H1 (cell line): ENCODE measurements at regions not wholly inside any gene's neighbourhood (a gene's known extent, or its start where the extent isn't known, plus 50 kb on each side); places are given as distances from the start of the nearest gene placed in this dataset.

Source experiments
- CTCF ChIA-PET: fragments of 300-600 bp; sonication (Branson Sonifier 250); formaldehyde crosslinking; loops from one replicate; lab custom pipeline; 2021; ENCODE audit not compliant: partially characterized antibody; lab: Charles Lee
- POLR2A ChIA-PET: fragments of 300-600 bp; sonication (Branson Sonifier 250); formaldehyde crosslinking; loops from one replicate; lab custom pipeline; 2021; ENCODE audit warnings: inconsistent platforms; ENCODE audit not compliant: partially characterized antibody; lab: Charles Lee
- DNase-seq, 2 experiments: peaks; one replicate each; pipeline versions ENCODE4 v3.0.0 to v3.0.0-alpha.2; 2010 to 2022; ENCODE audit warnings: low spot score in 2 of 2, low read depth in 1 of 2, mixed read lengths in 1 of 2
- FAIRE-seq: peaks from 2 replicates; lab custom pipeline; 2011; peaks lifted over from hg19 to GRCh38; lab: Jason Lieb, UNC
- H2AFZ ChIP-seq: 2 replicates; pipeline ENCODE4 v1.8.1; 2012; ENCODE audit warnings: low read length, inconsistent platforms
- H2AK5ac ChIP-seq: 2 replicates; pipeline ENCODE4 v1.6.1; 2013; ENCODE audit warnings: low read depth, low read length
- H2BK120ac ChIP-seq: replicated peaks from 2 replicates; pipeline ENCODE3; 2013; ENCODE audit warnings: low read depth, low read length, inconsistent platforms
- H2BK12ac ChIP-seq: 2 replicates; pipeline ENCODE4 v1.6.1; 2013; ENCODE audit warnings: low read depth, low read length
- H2BK15ac ChIP-seq: 2 replicates; pipeline ENCODE4 v1.6.1; 2013; ENCODE audit warnings: low read length
- H2BK20ac ChIP-seq: 2 replicates; pipeline ENCODE4 v1.6.1; 2013; ENCODE audit warnings: low read length
- H2BK5ac ChIP-seq: 2 replicates; pipeline ENCODE4 v1.6.1; 2013; ENCODE audit warnings: low read depth, low read length
- H3K14ac ChIP-seq: 2 replicates; pipeline ENCODE4 v1.6.1; 2013; ENCODE audit warnings: inconsistent platforms; ENCODE audit not compliant: insufficient read length
- H3K18ac ChIP-seq: 2 replicates; pipeline ENCODE4 v1.6.1; 2013; ENCODE audit warnings: low read length; ENCODE audit errors: extremely low read depth
- H3K23ac ChIP-seq: 2 replicates; pipeline ENCODE4 v1.6.1; 2013; ENCODE audit warnings: inconsistent platforms; ENCODE audit not compliant: insufficient read length
- H3K23me2 ChIP-seq: 2 replicates; pipeline ENCODE4 v1.6.1; 2013; ENCODE audit warnings: low read depth, low read length
- H3K27ac ChIP-seq: 2 replicates; pipeline ENCODE4 v1.6.1; 2011; ENCODE audit warnings: low read depth, low read length, inconsistent platforms
- H3K27me3 ChIP-seq, 4 experiments: replicated peaks in 1 of 4; 1 replicate in 1 of 4; 2 replicates in 3 of 4; pipeline versions ENCODE4 v1.6.1 to v1.8.1; 2011 to 2013; ENCODE audit warnings: low read length in 3 of 4, mild to moderate bottlenecking in 3 of 4, inconsistent platforms in 2 of 4, mixed read lengths in 2 of 4, moderate library complexity in 1 of 4; ENCODE audit not compliant: control insufficient read depth in 3 of 4, insufficient read depth in 3 of 4; ENCODE audit errors: extremely low read depth in 1 of 4
- H3K36me3 ChIP-seq, 4 experiments: 2 replicates each; pipeline versions ENCODE4 v1.6.1 to v1.8.1; 2011 to 2013; ENCODE audit warnings: mild to moderate bottlenecking in 4 of 4, low read length in 3 of 4, moderate library complexity in 2 of 4, control low read depth in 1 of 4, inconsistent platforms in 1 of 4; ENCODE audit not compliant: insufficient read depth in 4 of 4, control insufficient read depth in 2 of 4
- H3K4ac ChIP-seq: replicated peaks from 2 replicates; pipeline ENCODE3; 2013; ENCODE audit warnings: low read length, low read depth, mixed read lengths, inconsistent platforms; ENCODE audit not compliant: insufficient read length
- H3K4me1 ChIP-seq, 4 experiments: replicated peaks in 1 of 4; 1 replicate in 1 of 4; 2 replicates in 3 of 4; pipeline versions ENCODE4 v1.6.1 to v1.8.1; 2011 to 2013; ENCODE audit warnings: low read length in 3 of 4, inconsistent platforms in 2 of 4, mixed read lengths in 1 of 4; ENCODE audit not compliant: insufficient read depth in 4 of 4, control insufficient read depth in 3 of 4
- H3K4me2 ChIP-seq, 2 experiments: 2 replicates each; pipeline versions ENCODE4 v1.6.1 to v1.8.1; 2011 to 2013; ENCODE audit warnings: low read depth in 2 of 2, low read length in 2 of 2, control low read depth in 1 of 2, inconsistent platforms in 1 of 2, mild to moderate bottlenecking in 1 of 2; ENCODE audit not compliant: insufficient read depth in 1 of 2
- H3K4me3 ChIP-seq, 4 experiments: fragments of 200-600, 300-600 bp in 1 of 4; sonication (generic), shearing (Covaris generic), sonication (Bioruptor Twin) in 1 of 4; 2 replicates each; pipeline versions ENCODE4 v1.5.1 to v1.8.1; 2011 to 2016; ENCODE audit warnings: low read length in 4 of 4, low read depth in 3 of 4, control low read depth in 2 of 4, inconsistent platforms in 2 of 4, mild to moderate bottlenecking in 2 of 4, mixed read lengths in 1 of 4, moderate library complexity in 1 of 4; ENCODE audit not compliant: insufficient read depth in 2 of 4; ENCODE audit errors: extremely low read depth in 1 of 4
- H3K56ac ChIP-seq: replicated peaks from 2 replicates; pipeline ENCODE3; 2013; ENCODE audit warnings: low read depth, mild to moderate bottlenecking, mixed read lengths, low read length, inconsistent platforms; ENCODE audit not compliant: insufficient read length
- H3K79me1 ChIP-seq: 2 replicates; pipeline ENCODE4 v1.6.1; 2013; ENCODE audit warnings: low read depth, low read length, control low read depth
- H3K79me2 ChIP-seq, 2 experiments: 2 replicates each; pipeline versions ENCODE4 v1.6.1 to v1.8.1; 2012 to 2013; ENCODE audit warnings: low read length in 2 of 2, mild to moderate bottlenecking in 2 of 2, inconsistent platforms in 1 of 2; ENCODE audit not compliant: insufficient read depth in 2 of 2, control insufficient read depth in 1 of 2
- H3K9ac ChIP-seq, 4 experiments: replicated peaks in 1 of 4; 1 replicate in 1 of 4; 2 replicates in 3 of 4; pipeline versions ENCODE4 v1.6.1 to v1.8.1; 2011 to 2013; ENCODE audit warnings: low read depth in 3 of 4, low read length in 3 of 4, control low read depth in 2 of 4, mild to moderate bottlenecking in 2 of 4, moderate library complexity in 2 of 4, inconsistent platforms in 1 of 4; ENCODE audit errors: extremely low read depth in 1 of 4
- H3K9me3 ChIP-seq, 2 experiments: 2 replicates each; pipeline versions ENCODE4 v1.6.1 to v1.8.1; 2012 to 2013; ENCODE audit warnings: mild to moderate bottlenecking in 2 of 2, moderate library complexity in 2 of 2, control low read depth in 1 of 2, inconsistent platforms in 1 of 2, low read depth in 1 of 2, low read length in 1 of 2, mixed read lengths in 1 of 2; ENCODE audit not compliant: insufficient read depth in 2 of 2
- H4K20me1 ChIP-seq, 2 experiments: replicated peaks in 1 of 2; 2 replicates each; pipeline versions ENCODE3 to v1.8.1; 2011 to 2013; ENCODE audit warnings: inconsistent platforms in 2 of 2, low read length in 2 of 2, mild to moderate bottlenecking in 1 of 2; ENCODE audit not compliant: insufficient read depth in 2 of 2, control insufficient read depth in 1 of 2
- H4K5ac ChIP-seq: 2 replicates; pipeline ENCODE4 v1.6.1; 2013; ENCODE audit warnings: low read length, low read depth, mixed read lengths, inconsistent platforms; ENCODE audit not compliant: insufficient read length
- H4K8ac ChIP-seq: 2 replicates; pipeline ENCODE4 v1.8.0; 2013; ENCODE audit warnings: mild to moderate bottlenecking, moderate library complexity, low read length, inconsistent platforms; ENCODE audit not compliant: insufficient read depth; ENCODE audit errors: extremely low read depth
- H4K91ac ChIP-seq: replicated peaks from 2 replicates; pipeline ENCODE3; 2013; ENCODE audit warnings: low read length, mixed read lengths, inconsistent platforms; ENCODE audit not compliant: insufficient read length
- CHD1 ChIP-seq: IDR thresholded peaks from 2 replicates; pipeline ENCODE4 v1.6.1; 2012; ENCODE audit warnings: low read depth, low read length, improper control_type of control experiment
- TF ChIP-seq, protein P1 (sequence below): IDR thresholded peaks from 2 replicates; pipeline ENCODE4 v1.6.1; 2012; ENCODE audit warnings: inconsistent platforms

DNA sequence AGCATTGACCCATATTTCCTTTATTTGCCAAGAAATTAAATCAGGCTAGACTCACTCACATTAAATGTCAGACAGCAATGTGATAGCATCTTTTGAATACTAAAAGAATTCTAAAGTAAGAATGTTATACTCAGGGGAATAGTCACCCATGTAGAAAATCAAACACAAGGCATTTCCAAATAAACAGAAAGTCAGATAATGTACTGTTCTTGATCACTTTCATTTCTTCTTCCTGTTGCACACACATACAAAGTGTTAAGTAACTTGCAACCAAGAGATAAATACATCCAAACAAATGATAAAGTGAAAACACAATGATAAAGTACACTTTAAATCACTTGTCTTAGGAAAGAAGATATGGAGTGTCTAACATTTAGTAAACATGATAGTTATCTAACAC is 1366.6 kb upstream of the MIR17HG start:
- H3K4me3 ChIP-seq, result no peak overlapping the region

More for the DNA sequence above, 1366.6 kb upstream of the MIR17HG start:
- no peak for FAIRE-seq
- H2BK5ac ChIP-seq, result no peak overlapping the region
- no peak for DNase-seq
- H4K8ac ChIP-seq, result no peak overlapping the region
- H3K23ac ChIP-seq, result no peak overlapping the region
- H3K79me1 ChIP-seq, result no peaks in the 10 kb centered on the region
- H3K36me3 ChIP-seq, result no peaks in the 10 kb centered on the region
- H3K79me2 ChIP-seq, result no peaks in the 10 kb centered on the region
- no peak overlapping the region for H3K27ac ChIP-seq
- H4K91ac ChIP-seq, result no peak overlapping the region
- H3K56ac ChIP-seq, result no peak overlapping the region
- CTCF ChIA-PET, result no interaction called here
- no peaks in the 10 kb centered on the region for H3K4me1 ChIP-seq
- no peak overlapping the region for H3K18ac ChIP-seq
- H3K4me2 ChIP-seq, result no peak overlapping the region
- H3K27me3 ChIP-seq, result no peaks in the 10 kb centered on the region
- no peak overlapping the region; the same call in 1 of the 2 replicates for H2AFZ ChIP-seq
- H3K23me2 ChIP-seq, result no peaks in the 10 kb centered on the region
- H2BK15ac ChIP-seq, result no peak overlapping the region
- H4K5ac ChIP-seq, result no peak overlapping the region
- no peak overlapping the region for H3K4ac ChIP-seq
- no peak overlapping the region for H2AK5ac ChIP-seq
- H2BK120ac ChIP-seq, result no peak overlapping the region
- no peak overlapping the region for H3K9ac ChIP-seq
- POLR2A ChIA-PET, result no interaction called here
- no peaks in the 10 kb centered on the region for H4K20me1 ChIP-seq
- H3K14ac ChIP-seq, result no peak overlapping the region
- TF ChIP-seq, protein P1, sequence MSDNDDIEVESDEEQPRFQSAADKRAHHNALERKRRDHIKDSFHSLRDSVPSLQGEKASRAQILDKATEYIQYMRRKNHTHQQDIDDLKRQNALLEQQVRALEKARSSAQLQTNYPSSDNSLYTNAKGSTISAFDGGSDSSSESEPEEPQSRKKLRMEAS, result no peak
- TF ChIP-seq CHD1, result no peak
- no peaks in the 10 kb centered on the region for H3K9me3 ChIP-seq
- no peak overlapping the region for H2BK12ac ChIP-seq
- no peak overlapping the region for H2BK20ac ChIP-seq
